SK-N-SH (cell line): ENCODE measurements at regions not wholly inside any gene's neighbourhood (a gene's known extent, or its start where the extent isn't known, plus 50 kb on each side); places are given as distances from the start of the nearest gene placed in this dataset.
A peak's percentile ranks its signal among the peaks of the same experiment; 100 is the strongest.

ENCODE experiments used
- CTCF ChIA-PET: fragments of 300-600, 350-600 bp; formaldehyde crosslinking; extraction: SDS; loops from one replicate; lab custom pipeline; 2021; lab: Yijun Ruan, JAX
- POLR2A ChIA-PET: fragments of 350-600 bp; sonication (Branson Sonifier 250); formaldehyde crosslinking; extraction: SDS; loops from one replicate; lab custom pipeline; 2020; ENCODE audit warnings: antibody characterized with exemption, inconsistent platforms; lab: Yijun Ruan, JAX
- DNase-seq: peaks from one replicate; pipeline ENCODE4 v3.0.0; 2012
- H2AFZ ChIP-seq: fragments of 200-600 bp; sonication (generic); 2 replicates; pipeline ENCODE4 v1.8.1; 2016; ENCODE audit warnings: antibody characterized with exemption, mild to moderate bottlenecking, low read depth
- H3F3A ChIP-seq: fragments of 200-600 bp; sonication (generic); replicated peaks from 2 replicates; pipeline ENCODE3; 2016; ENCODE audit warnings: antibody characterized with exemption, mild to moderate bottlenecking; ENCODE audit not compliant: insufficient read depth
- H3K27ac ChIP-seq, 2 experiments: fragments of 200-500 bp in 1 of 2; fragments of 200-600 bp in 1 of 2; sonication (Bioruptor generic) in 1 of 2; sonication (generic), shearing (Covaris generic) in 1 of 2; 2 replicates each; pipeline versions ENCODE4 v1.5.1 to v1.6.1; 2014 to 2016; ENCODE audit warnings: low read depth in 2 of 2, inconsistent platforms in 1 of 2, low read length in 1 of 2, mild to moderate bottlenecking in 1 of 2, mixed read lengths in 1 of 2
- H3K27me3 ChIP-seq: fragments of 200-600 bp; sonication (generic), shearing (Covaris generic); 2 replicates; pipeline ENCODE4 v1.6.1; 2016; ENCODE audit warnings: mixed run types; ENCODE audit not compliant: insufficient read depth
- H3K36me3 ChIP-seq, 2 experiments: fragments of 200-500 bp in 1 of 2; fragments of 200-600 bp in 1 of 2; sonication (Bioruptor generic) in 1 of 2; sonication (generic) in 1 of 2; replicated peaks in 1 of 2; 2 replicates each; pipeline versions ENCODE3 to v1.5.1; 2014 to 2016; ENCODE audit warnings: low read length in 1 of 2, mild to moderate bottlenecking in 1 of 2; ENCODE audit not compliant: insufficient read depth in 2 of 2, control insufficient read depth in 1 of 2
- H3K4me1 ChIP-seq, 2 experiments: fragments of 200-500 bp in 1 of 2; fragments of 200-600 bp in 1 of 2; sonication (Bioruptor generic) in 1 of 2; sonication (generic), shearing (Covaris generic) in 1 of 2; 2 replicates each; pipeline versions ENCODE4 v1.5.1 to v1.6.1; 2014 to 2016; ENCODE audit warnings: low read depth in 1 of 2, low read length in 1 of 2, mixed run types in 1 of 2; ENCODE audit not compliant: insufficient read depth in 2 of 2, control insufficient read depth in 1 of 2
- H3K4me2 ChIP-seq: fragments of 200-600 bp; sonication (generic), shearing (Covaris generic); 2 replicates; pipeline ENCODE4 v1.6.1; 2017; ENCODE audit warnings: mixed run types
- H3K4me3 ChIP-seq, 2 experiments: fragments of 200-500 bp in 1 of 2; fragments of 200-600 bp in 1 of 2; sonication (Bioruptor generic) in 1 of 2; sonication (generic), shearing (Covaris generic) in 1 of 2; 2 replicates each; pipeline versions ENCODE4 v1.5.1 to v1.8.1; 2014 to 2016; ENCODE audit warnings: low read depth in 2 of 2, inconsistent platforms in 1 of 2, low read length in 1 of 2, mild to moderate bottlenecking in 1 of 2, mixed read lengths in 1 of 2, moderate library complexity in 1 of 2
- H3K79me2 ChIP-seq: fragments of 200-600 bp; sonication (generic); 2 replicates; pipeline ENCODE4 v1.8.1; 2017; ENCODE audit warnings: mild to moderate bottlenecking; ENCODE audit not compliant: insufficient read depth
- H3K9ac ChIP-seq: fragments of 200-600 bp; sonication (generic); 2 replicates; pipeline ENCODE4 v1.6.1; 2017; ENCODE audit warnings: mixed run types
- H3K9me2 ChIP-seq: fragments of 200-600 bp; sonication (generic); 2 replicates; pipeline ENCODE4 v1.6.1; 2017; ENCODE audit warnings: mixed run types
- H3K9me3 ChIP-seq: fragments of 200-600 bp; sonication (generic); 2 replicates; pipeline ENCODE4 v1.6.1; 2017; ENCODE audit warnings: mixed run types, mild to moderate bottlenecking, moderate library complexity
- H4K20me1 ChIP-seq: fragments of 200-600 bp; sonication (generic); 2 replicates; pipeline ENCODE4 v1.6.1; 2017; ENCODE audit warnings: mild to moderate bottlenecking, mixed run types; ENCODE audit not compliant: insufficient read depth
- EP300 ChIP-seq, 2 experiments: IDR thresholded peaks; 2 replicates each; pipeline versions ENCODE4 v1.4.0 to v1.6.1; 2012; ENCODE audit warnings: borderline replicate concordance in 1 of 2, low read depth in 1 of 2, low read length in 1 of 2
- FOXJ3 ChIP-seq: sonication (generic); formaldehyde crosslinking; IDR thresholded peaks from 2 replicates; pipeline ENCODE4 v1.5.1; 2020; ENCODE audit warnings: mild to moderate bottlenecking, missing genetic modification reagents
- MEF2A ChIP-seq: IDR thresholded peaks from 2 replicates; pipeline ENCODE4 v1.4.0; 2012; ENCODE audit warnings: low read depth, borderline replicate concordance
- MXI1 ChIP-seq: IDR thresholded peaks from 2 replicates; pipeline ENCODE4 v1.6.1; 2012; ENCODE audit warnings: mild to moderate bottlenecking, low read depth, low read length, improper control_type of control experiment
- NFIC ChIP-seq: IDR thresholded peaks from 2 replicates; pipeline ENCODE4 v1.4.0; 2012; ENCODE audit warnings: borderline replicate concordance
- NRF1 ChIP-seq: IDR thresholded peaks from 2 replicates; pipeline ENCODE4 v1.6.1; 2012; ENCODE audit warnings: low read depth, mild to moderate bottlenecking, low read length
- PBX3 ChIP-seq: IDR thresholded peaks from 2 replicates; pipeline ENCODE4; 2012
- RAD21 ChIP-seq: IDR thresholded peaks from 2 replicates; pipeline ENCODE4 v1.6.1; 2012; ENCODE audit warnings: mild to moderate bottlenecking, low read length
- RCOR1 ChIP-seq: fragments of 150-350 bp; IDR thresholded peaks from 2 replicates; pipeline ENCODE4 v1.6.1; 2017; ENCODE audit warnings: antibody characterized with exemption, low read length
- RFX5 ChIP-seq: IDR thresholded peaks from 2 replicates; pipeline ENCODE4 v1.6.1; 2012; ENCODE audit warnings: mild to moderate bottlenecking, improper control_type of control experiment, low read length
- TCF12 ChIP-seq: IDR thresholded peaks from 2 replicates; pipeline ENCODE4 v1.4.0; 2012
- TEAD4 ChIP-seq: IDR thresholded peaks from 2 replicates; pipeline ENCODE4 v1.4.0; 2012; ENCODE audit warnings: mild to moderate bottlenecking, borderline replicate concordance; ENCODE audit not compliant: insufficient read depth
- YY1 ChIP-seq: IDR thresholded peaks from 2 replicates; pipeline ENCODE4 v1.4.0; 2012; ENCODE audit warnings: low read depth, mild to moderate bottlenecking
- ZBTB33 ChIP-seq: IDR thresholded peaks from 2 replicates; pipeline ENCODE4 v1.4.0; 2012; ENCODE audit warnings: low read depth, borderline replicate concordance
- WGBS: methylation state at CpG from one replicate; pipeline ENCODE4 v1.1.6; 2017; ENCODE audit warnings: low lambda C conversion rate; 5-methylcytosine and 5-hydroxymethylcytosine counted together
- TF ChIP-seq, protein P1 (sequence below): IDR thresholded peaks from 2 replicates; pipeline ENCODE4 v1.4.0; 2012; ENCODE audit warnings: low read depth
- TF ChIP-seq, protein P2 (sequence below): fragments of 150-350 bp; IDR thresholded peaks from 2 replicates; pipeline ENCODE4 v1.6.1; 2017; ENCODE audit warnings: antibody characterized with exemption, low read length, low read depth, borderline replicate concordance
- TF ChIP-seq, protein P3 (sequence below): IDR thresholded peaks from 2 replicates; pipeline ENCODE4 v1.6.1; 2012; ENCODE audit warnings: mild to moderate bottlenecking, low read depth, low read length, moderate library complexity

GRCh38 chr10:91349381-91349780 is 60.8 kb upstream of the HECTD2 start (continued):
- no peak for TF ChIP-seq FOXJ3 (CRISPR knock-in tag)
- TF ChIP-seq NFIC = peak; percentile 93
- TF ChIP-seq, protein P1, sequence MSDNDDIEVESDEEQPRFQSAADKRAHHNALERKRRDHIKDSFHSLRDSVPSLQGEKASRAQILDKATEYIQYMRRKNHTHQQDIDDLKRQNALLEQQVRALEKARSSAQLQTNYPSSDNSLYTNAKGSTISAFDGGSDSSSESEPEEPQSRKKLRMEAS = peak; percentile 70
- TF ChIP-seq EP300 (IDR thresholded peaks at IDR 0.05; ENCODE audit: borderline replicate concordance in 1 of 2, low read depth in 1 of 2, low read length in 1 of 2) = peak; percentile 51 to 97; a peak in 3 of 4 replicates
- TF ChIP-seq, all 33 proteins: peak for 17

DNA sequence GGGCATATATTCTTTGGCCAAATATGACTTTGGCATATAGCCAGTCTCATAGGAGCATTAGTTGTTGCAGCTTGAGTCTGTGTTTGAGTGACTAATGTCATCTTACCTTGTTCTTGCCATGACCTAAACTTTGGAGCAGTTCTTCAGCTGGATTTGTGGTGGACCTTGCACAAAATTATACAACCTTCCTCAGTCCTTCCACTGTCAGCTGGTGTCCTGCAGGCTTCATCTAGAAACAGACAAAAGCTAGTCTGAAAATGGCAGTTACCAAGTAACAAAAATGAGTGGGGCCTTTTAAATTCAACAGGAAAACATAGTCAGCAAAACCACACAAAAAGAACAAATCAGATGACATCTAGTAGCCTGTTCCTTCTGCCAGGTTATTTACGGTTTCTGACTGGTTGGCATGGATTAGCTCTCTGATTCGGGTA is 59.5 kb upstream of the HECTD2 start:
- Histone ChIP-seq H4K20me1 (no peaks in the 10 kb centered on the region), H3K27ac (peak overlapping the region; percentile 12 to 89; a peak in 3 of 4 replicates), H3F3A (peaks cover 43% of the 10 kb centered on the region), H3K4me1 (peaks cover 0 to 33% of the 10 kb centered on the region in 2 experiments), H3K36me3 (no peaks in the 10 kb centered on the region), H3K79me2 (no peaks in the 10 kb centered on the region), H2AFZ (0 out of 2 replicates have a peak overlapping the region, but pooled peaks have one; percentile 19), H3K27me3 (no peaks in the 10 kb centered on the region), H3K4me2 (peak overlapping the region; percentile 1; the same call in 1 of the 2 replicates), H3K9me3 (no peaks in the 10 kb centered on the region), H3K4me3 (no peak overlapping the region), H3K9me2 (no peaks in the 10 kb centered on the region), H3K9ac (no peak overlapping the region)
- POLR2A ChIA-PET = no interaction called here
- WGBS = 34% methylated on average over 2 of the region's 2 CpGs
- no peak for TF ChIP-seq RAD21
- TF ChIP-seq PBX3 = 0 out of 2 replicates have a peak, but pooled peaks have one; percentile 3
- peak; percentile 52; the same call in 1 of the 2 replicates for TF ChIP-seq NFIC
- TF ChIP-seq YY1 = no peak
- peak; percentile 10; the same call in 1 of the 2 replicates for TF ChIP-seq TCF12
- TF ChIP-seq MXI1 = no peak
- 0 out of 4 replicates have a peak, but pooled peaks of 1 of the 2 experiments have one; percentile 19 for TF ChIP-seq EP300 (IDR thresholded peaks at IDR 0.05; ENCODE audit: borderline replicate concordance in 1 of 2, low read depth in 1 of 2, low read length in 1 of 2)
- DNase-seq = no peak
- CTCF ChIA-PET = interaction anchor here (0.6 to 3.7 kb wide), 3 partner anchors 10 to 121 kb away, joined by 3 to 13 read pairs (median 4); no protein-coding TSS in a partner anchor

DNA sequence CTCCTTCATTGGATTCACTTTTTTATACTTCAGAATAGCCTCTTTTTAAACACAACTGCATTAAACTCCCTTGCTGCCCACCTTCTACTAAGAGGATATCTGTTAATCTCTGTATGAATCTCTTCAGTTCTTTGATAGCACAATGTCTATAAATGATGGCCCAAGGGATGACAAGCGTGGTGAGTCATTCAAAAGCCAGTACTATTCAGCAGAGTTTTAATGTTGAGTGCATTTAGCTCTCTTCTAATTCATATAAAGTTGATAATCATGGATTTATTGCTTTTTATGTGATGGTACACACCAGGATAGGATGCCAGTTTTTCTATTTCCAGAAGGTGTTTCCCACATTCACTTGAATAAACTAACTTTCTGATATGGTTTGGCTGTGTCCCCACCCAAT is 57.4 kb upstream of the HECTD2 start:
- H3K9me3 ChIP-seq = no peaks in the 10 kb centered on the region
- CTCF ChIA-PET = interaction anchor here (3.7 kb wide), 1 partner anchor 54 kb away, joined by 13 read pairs; no protein-coding TSS in a partner anchor
- TF ChIP-seq, protein P2, sequence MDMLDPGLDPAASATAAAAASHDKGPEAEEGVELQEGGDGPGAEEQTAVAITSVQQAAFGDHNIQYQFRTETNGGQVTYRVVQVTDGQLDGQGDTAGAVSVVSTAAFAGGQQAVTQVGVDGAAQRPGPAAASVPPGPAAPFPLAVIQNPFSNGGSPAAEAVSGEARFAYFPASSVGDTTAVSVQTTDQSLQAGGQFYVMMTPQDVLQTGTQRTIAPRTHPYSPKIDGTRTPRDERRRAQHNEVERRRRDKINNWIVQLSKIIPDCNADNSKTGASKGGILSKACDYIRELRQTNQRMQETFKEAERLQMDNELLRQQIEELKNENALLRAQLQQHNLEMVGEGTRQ = no peak
- TF ChIP-seq TCF12 (peak; percentile 56; the same call in 1 of the 2 replicates), RCOR1 (no peak), RFX5 (no peak), YY1 (no peak), ZBTB33 (no peak), MEF2A (no peak), NRF1 (no peak), FOXJ3 (CRISPR knock-in tag) (no peak), TEAD4 (0 out of 2 replicates have a peak, but pooled peaks have one; percentile 13)
- TF ChIP-seq, protein P3, sequence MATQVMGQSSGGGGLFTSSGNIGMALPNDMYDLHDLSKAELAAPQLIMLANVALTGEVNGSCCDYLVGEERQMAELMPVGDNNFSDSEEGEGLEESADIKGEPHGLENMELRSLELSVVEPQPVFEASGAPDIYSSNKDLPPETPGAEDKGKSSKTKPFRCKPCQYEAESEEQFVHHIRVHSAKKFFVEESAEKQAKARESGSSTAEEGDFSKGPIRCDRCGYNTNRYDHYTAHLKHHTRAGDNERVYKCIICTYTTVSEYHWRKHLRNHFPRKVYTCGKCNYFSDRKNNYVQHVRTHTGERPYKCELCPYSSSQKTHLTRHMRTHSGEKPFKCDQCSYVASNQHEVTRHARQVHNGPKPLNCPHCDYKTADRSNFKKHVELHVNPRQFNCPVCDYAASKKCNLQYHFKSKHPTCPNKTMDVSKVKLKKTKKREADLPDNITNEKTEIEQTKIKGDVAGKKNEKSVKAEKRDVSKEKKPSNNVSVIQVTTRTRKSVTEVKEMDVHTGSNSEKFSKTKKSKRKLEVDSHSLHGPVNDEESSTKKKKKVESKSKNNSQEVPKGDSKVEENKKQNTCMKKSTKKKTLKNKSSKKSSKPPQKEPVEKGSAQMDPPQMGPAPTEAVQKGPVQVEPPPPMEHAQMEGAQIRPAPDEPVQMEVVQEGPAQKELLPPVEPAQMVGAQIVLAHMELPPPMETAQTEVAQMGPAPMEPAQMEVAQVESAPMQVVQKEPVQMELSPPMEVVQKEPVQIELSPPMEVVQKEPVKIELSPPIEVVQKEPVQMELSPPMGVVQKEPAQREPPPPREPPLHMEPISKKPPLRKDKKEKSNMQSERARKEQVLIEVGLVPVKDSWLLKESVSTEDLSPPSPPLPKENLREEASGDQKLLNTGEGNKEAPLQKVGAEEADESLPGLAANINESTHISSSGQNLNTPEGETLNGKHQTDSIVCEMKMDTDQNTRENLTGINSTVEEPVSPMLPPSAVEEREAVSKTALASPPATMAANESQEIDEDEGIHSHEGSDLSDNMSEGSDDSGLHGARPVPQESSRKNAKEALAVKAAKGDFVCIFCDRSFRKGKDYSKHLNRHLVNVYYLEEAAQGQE = no peak

More for the DNA sequence above, 57.4 kb upstream of the HECTD2 start:
- Histone ChIP-seq H3K9me2 (no peaks in the 10 kb centered on the region), H3K79me2 (no peaks in the 10 kb centered on the region), H2AFZ (no peak overlapping the region), H3K4me2 (no peak overlapping the region), H3K36me3 (no peaks in the 10 kb centered on the region), H3K4me1 (peaks cover 0 to 33% of the 10 kb centered on the region in 2 experiments; a peak in 3 of 4 replicates), H3K27ac (no peak overlapping the region), H4K20me1 (no peaks in the 10 kb centered on the region), H3K4me3 (no peak overlapping the region), H3F3A (peaks cover 41% of the 10 kb centered on the region), H3K27me3 (no peaks in the 10 kb centered on the region), H3K9ac (no peak overlapping the region)
- DNase-seq = no peak
- POLR2A ChIA-PET = no interaction called here
- WGBS = 79% methylated on average over 1 of the region's 1 CpG
